ENCODE measurements at regions not wholly inside any gene's neighbourhood (a gene's known extent, or its start where the extent isn't known, plus 50 kb on each side); places are given as distances from the start of the nearest gene placed in this dataset.

- no peak overlapping the region for H3K4me3 ChIP-seq (ENCODE audit: low read depth, low read length)
- DNase-seq (ENCODE audit: low read depth) = no peak
Observed at GRCh38 chr9:12874395-12874794, 99.6 kb downstream of the LURAP1L start.

GRCh38 chr9:12875191-12875590, 100.4 kb downstream of the LURAP1L start:
- no peak overlapping the region for H3K4me3 ChIP-seq (ENCODE audit: low read depth, low read length)
- DNase-seq (ENCODE audit: low read depth) = no peak

DNA sequence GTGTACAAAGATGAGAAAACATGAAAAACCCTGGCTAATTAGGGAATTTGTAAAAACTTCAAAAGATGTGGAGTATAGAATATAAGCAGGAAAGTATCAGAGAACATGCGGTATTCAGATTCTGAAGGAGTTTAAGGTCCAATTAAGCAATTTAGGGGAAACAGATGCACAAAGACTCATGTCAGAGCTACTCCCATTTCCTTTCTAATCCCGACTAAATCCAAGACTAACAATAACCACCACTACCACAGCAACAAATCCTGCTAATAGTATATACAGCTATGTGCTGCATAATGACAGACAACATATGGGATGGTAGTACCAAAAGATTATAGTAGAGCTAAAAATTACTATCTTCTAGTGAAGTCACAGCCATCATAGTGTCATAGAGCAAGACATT, 102.1 kb downstream of the LURAP1L start:
- no peak for DNase-seq (ENCODE audit: low read depth)
- no peak overlapping the region for H3K4me3 ChIP-seq (ENCODE audit: low read depth, low read length)

DNA sequence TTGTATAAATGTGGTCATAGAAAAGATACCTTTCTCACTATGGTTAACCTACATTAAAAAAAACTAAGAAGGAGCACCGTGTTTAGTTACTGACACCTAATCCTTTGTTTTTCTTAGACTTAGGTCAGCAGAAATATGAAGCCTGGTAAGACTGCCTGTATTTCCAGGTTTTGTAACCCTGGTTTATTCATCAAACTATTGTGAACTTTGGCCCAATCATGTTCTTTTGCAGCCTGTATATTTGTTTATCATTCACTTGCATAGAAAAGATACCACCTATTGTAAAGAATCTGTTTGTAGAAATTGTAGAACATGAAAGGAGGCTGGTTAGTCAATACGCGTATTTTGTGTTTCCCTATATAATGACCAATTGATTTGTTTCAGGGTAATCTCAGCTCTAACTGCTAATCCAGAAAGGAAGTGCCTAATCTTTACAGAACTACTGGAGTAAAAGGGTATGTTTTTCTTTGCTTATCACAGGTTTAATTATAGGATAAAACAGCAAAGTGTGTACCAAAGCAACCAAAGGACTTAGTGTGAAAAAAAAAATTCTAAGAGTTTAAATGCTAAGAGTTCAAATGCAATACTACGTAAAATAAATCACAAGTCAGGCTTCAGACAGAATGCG, 103.6 kb downstream of the LURAP1L start:
- H3K4me3 ChIP-seq (ENCODE audit: low read depth, low read length) = no peak overlapping the region
- peak; percentile 34 for DNase-seq (ENCODE audit: low read depth)

DNA sequence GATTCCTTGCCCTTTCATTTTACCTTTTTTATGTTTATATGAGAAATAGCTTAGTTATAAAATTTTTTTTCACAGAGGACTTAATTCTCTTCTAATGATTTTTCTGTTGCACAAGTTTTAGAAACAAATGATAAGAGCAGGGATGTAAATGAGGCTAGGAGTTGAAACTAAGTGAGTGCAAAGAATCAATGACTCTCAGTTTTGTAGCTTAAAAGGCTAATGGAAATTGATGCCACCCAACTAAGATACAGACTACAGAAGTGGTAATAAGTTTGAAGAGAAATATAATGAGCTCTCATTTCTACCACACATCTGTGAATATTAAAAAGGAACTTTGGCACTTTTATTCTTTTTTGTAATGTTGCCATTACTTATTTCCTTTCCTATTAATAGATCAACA, 105.1 kb downstream of the LURAP1L start:
- H3K4me3 ChIP-seq (ENCODE audit: low read depth, low read length) = no peak overlapping the region
- DNase-seq (ENCODE audit: low read depth) = no peak

GRCh38 chr9:12880406-12881015, 105.7 kb downstream of the LURAP1L start:
- DNase-seq (ENCODE audit: low read depth) = no peak

DNA sequence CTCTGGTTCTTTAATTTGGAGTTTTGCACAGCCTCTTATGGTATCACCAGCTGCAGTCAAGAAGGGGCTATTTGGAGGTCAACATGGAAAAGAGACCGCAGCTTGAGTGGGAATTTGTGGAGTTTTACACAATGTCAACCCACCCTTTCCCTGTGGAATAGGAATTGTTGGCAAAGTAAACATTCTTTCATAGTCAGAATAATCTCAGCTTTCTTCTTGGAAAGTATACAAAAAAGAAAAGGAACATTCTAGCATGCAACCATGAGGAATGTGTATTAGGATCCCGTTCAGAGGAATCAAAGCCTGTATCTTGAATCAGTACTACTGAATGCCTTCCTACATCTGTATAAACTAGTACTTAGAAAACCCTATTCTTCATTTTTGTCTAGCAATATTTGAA, 107.6 kb downstream of the LURAP1L start:
- no peak overlapping the region for H3K4me3 ChIP-seq (ENCODE audit: low read depth, low read length)
- peak; percentile 88 for DNase-seq (ENCODE audit: low read depth)

More at GRCh38 chr9:12880406-12881015, 105.7 kb downstream of the LURAP1L start:
- no peak overlapping the region for H3K4me3 ChIP-seq (ENCODE audit: low read depth, low read length)

GRCh38 chr9:12884736-12885395, 110.0 kb downstream of the LURAP1L start:
- H3K4me3 ChIP-seq (ENCODE audit: low read depth, low read length) = no peak overlapping the region
- DNase-seq (ENCODE audit: low read depth) = peak; percentile 69

DNA sequence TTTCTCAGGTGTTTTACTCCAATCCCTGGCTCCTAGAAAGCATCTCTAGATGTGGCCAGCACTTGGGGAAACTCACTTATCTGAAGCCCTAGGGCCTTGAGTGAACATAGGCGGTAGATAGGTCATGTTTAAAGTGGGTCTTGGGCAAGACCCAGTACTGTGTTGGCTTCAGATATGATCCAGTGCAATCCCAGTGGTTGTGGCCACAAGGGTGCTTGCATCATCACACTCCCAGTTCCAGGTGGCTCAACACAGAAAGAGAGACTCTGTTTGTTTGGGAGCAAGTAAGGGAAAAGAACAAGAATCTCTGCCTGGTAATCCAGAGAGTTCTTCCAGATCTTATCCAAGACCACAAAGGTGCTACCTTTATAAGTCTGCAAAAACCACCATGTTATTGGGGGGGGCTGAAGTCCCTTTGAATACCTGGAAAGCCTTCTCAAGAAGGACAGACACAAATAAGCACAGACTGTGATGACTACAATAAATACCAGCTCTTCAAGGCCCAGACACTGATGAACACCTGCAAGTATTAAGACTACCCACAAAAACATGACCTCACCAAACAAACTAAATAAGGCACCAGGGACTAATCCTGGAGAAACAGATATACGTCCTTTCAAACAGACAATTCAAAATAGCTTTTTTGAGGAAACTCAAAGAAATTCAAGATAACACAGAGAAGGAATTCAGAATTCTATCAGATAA, 114.7 kb downstream of the LURAP1L start:
- no peak for DNase-seq (ENCODE audit: low read depth)
- H3K4me3 ChIP-seq (ENCODE audit: low read depth, low read length) = no peak overlapping the region

- H3K4me3 ChIP-seq (ENCODE audit: low read depth, low read length) = no peak overlapping the region
- no peak for DNase-seq (ENCODE audit: low read depth)
Observed at GRCh38 chr9:12891588-12891987, 116.8 kb downstream of the LURAP1L start.

GRCh38 chr9:12903316-12903715, 128.5 kb downstream of the LURAP1L start:
- no peak overlapping the region for H3K4me3 ChIP-seq (ENCODE audit: low read depth, low read length)
- no peak for DNase-seq (ENCODE audit: low read depth)

- H3K4me3 ChIP-seq (ENCODE audit: low read depth, low read length) = no peak overlapping the region
- DNase-seq (ENCODE audit: low read depth) = no peak
Observed at GRCh38 chr9:12904261-12905000, 129.6 kb downstream of the LURAP1L start.

DNA sequence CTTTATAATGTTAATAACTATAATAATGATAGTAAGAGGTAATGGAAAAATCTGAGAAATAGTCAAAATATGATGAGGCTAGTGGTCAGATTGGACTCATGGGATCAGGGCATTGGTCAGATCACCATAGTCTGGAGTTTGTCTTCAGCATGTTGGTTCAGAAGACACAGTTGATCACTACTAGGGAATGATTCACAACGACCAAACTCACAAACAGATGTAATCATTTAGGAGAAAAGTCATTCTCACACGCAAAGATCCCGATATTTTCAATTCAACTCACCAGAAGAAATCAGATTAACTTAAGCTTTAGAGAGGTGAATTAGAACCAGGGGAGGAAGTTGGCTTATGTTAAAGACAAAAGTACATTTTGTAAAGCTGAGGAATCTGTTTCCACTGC, 131.8 kb downstream of the LURAP1L start:
- no peak overlapping the region for H3K4me3 ChIP-seq (ENCODE audit: low read depth, low read length)
- no peak for DNase-seq (ENCODE audit: low read depth)

- no peak for DNase-seq (ENCODE audit: low read depth)
- H3K4me3 ChIP-seq (ENCODE audit: low read depth, low read length) = no peak overlapping the region
Observed at GRCh38 chr9:12908895-12909294, 134.1 kb downstream of the LURAP1L start.

DNA sequence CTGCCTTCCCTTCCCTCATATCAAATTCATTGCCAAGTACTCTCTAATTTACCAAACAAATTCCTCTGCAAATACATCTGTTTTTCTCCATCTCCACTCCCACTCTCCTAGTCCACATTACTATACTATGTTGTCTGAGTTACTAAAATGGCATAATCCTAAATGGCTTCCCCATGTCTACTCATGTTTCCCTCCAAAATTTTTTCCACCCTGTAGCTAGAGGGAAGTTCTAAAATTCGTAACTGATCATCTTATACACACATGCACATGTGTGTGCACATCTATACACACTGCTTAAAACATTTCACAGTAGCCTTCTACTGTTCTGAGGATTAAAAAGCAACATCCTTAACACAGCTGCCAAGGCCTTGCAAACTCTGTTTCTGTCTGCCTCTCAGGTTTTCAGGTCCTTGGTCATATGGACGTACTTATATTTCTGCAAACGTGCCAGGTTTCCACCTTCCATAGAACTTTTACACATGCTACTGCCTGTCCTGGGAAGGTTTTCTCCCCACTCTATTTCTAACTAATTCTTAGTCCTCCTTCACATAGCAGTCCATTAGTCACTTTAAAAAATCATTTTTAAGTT, 140.6 kb downstream of the LURAP1L start:
- H3K4me3 ChIP-seq (ENCODE audit: low read depth, low read length) = no peak overlapping the region
- no peak for DNase-seq (ENCODE audit: low read depth)

DNA sequence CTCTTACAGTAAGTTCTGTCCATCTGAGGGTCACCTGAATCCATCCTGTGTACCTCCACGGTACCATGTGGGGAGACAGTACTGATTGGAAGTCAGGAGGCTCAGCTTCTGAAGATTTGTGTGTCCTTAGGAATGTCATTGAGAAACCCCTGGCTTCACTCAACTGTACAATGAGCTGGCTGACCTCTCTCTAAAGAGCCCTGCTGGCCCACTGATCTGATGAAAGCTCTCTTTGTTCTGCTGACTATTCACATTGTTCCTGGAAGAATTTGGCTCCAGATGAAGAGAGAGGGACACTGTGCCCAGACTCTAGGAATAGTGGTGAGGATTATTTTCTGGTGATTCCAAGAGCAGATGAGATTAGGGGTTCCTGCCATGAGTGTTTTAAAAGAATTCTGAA, 141.2 kb downstream of the LURAP1L start:
- H3K4me3 ChIP-seq (ENCODE audit: low read depth, low read length) = no peak overlapping the region
- peak; percentile 39 for DNase-seq (ENCODE audit: low read depth)

DNA sequence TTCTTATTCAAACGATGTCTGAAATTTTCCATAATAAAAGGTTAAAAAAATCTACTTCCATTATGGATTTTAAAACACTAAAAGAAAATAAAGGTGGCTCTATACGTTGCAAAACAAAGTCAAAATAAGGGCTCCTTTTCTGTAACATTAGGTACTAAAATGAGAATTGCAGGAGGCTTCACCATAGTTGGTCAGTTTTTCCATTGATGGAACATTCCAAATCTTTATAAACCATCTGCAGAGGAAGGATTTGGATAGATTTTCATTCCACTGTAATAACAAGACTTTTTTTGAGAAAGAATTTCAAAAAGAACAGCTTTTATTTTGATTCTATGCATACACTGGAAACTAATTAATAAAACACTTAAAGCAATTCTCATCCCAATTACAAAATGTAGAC, 145.6 kb downstream of the LURAP1L start:
- no peak overlapping the region for H3K4me3 ChIP-seq (ENCODE audit: low read depth, low read length)
- DNase-seq (ENCODE audit: low read depth) = no peak

- no peak overlapping the region for H3K4me3 ChIP-seq (ENCODE audit: low read depth, low read length)
- DNase-seq (ENCODE audit: low read depth) = no peak
Observed at GRCh38 chr9:12921621-12922020, 146.8 kb downstream of the LURAP1L start.

GRCh38 chr9:12922224-12922866, 147.5 kb downstream of the LURAP1L start:
- H3K4me3 ChIP-seq (ENCODE audit: low read depth, low read length) = no peak overlapping the region
- DNase-seq (ENCODE audit: low read depth) = no peak

Data from skeletal muscle cell (primary cell).